HG03039 (cell line): ENCODE measurements at regions not wholly inside any gene's neighbourhood (a gene's known extent, or its start where the extent isn't known, plus 50 kb on each side); places are given as distances from the start of the nearest gene placed in this dataset.
"Not testable (repeated sequence)": the region's sequence is repeated elsewhere in the genome, so short reads cannot be mapped to it uniquely, and the experiment has no call there.

Experiments
- ATAC-seq: cut with Tn5 transposase; IDR thresholded peaks from one replicate; pipeline ENCODE4 v1.9.1; 2021; ENCODE audit warnings: mild to moderate bottlenecking, moderate library complexity; ENCODE audit not compliant: unreplicated experiment

GRCh38 chr21:22138297-22139016, 1140.2 kb downstream of the NCAM2 start:
- no peak for ATAC-seq

DNA sequence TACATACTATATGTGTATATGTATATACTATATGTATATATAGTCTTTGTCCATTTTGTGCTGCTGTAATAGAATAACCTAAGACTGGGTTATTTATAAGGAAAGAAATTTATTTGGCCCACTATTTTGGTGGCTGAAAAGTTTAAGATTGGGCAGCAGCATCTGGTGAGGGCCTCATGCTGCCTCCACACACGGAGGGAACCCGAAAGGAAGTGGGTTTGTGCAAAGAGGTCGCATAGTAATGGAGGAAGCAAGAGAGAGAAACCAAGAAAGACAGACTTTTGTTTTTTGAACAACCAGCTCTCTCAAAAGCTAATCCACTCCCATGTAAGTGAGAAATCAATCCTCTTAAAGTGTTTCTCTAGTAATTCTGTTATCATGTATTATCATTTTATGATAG, 1147.3 kb downstream of the NCAM2 start:
- ATAC-seq = no peak

GRCh38 chr21:22154579-22155274, 1156.5 kb downstream of the NCAM2 start:
- ATAC-seq = no peak

DNA sequence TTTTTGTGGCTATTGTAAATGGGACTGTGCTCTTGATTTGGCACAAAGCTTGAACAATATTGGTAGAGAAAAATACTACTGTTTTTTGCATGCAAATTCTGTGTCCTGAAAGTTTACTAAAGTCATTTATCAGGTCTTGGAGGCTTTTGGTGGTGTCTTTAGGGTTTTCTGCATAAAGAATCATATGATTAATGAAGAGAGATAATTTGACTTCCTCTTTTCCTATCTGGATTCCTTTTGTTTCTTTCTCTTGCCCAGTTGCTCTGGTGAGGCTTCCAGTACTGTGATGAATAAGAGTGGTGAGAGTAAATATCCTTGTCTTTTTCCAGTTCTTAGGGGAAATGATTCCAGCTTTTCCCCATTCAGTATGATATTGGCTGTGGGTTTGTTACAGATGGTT, 1166.7 kb downstream of the NCAM2 start:
- ATAC-seq = no peak

- ATAC-seq = no peak
Measured at GRCh38 chr21:22174746-22175145, 1176.5 kb downstream of the NCAM2 start.

- no peak for ATAC-seq
Measured at GRCh38 chr21:22189278-22189677, 1191.1 kb downstream of the NCAM2 start.

- ATAC-seq = no peak
Measured at GRCh38 chr21:22191581-22191980, 1193.4 kb downstream of the NCAM2 start.

- no peak for ATAC-seq
Measured at GRCh38 chr21:22192766-22193165, 1194.6 kb downstream of the NCAM2 start.

- ATAC-seq = not testable (repeated sequence)
Measured at GRCh38 chr21:22194986-22195385, 1196.8 kb downstream of the NCAM2 start.

DNA sequence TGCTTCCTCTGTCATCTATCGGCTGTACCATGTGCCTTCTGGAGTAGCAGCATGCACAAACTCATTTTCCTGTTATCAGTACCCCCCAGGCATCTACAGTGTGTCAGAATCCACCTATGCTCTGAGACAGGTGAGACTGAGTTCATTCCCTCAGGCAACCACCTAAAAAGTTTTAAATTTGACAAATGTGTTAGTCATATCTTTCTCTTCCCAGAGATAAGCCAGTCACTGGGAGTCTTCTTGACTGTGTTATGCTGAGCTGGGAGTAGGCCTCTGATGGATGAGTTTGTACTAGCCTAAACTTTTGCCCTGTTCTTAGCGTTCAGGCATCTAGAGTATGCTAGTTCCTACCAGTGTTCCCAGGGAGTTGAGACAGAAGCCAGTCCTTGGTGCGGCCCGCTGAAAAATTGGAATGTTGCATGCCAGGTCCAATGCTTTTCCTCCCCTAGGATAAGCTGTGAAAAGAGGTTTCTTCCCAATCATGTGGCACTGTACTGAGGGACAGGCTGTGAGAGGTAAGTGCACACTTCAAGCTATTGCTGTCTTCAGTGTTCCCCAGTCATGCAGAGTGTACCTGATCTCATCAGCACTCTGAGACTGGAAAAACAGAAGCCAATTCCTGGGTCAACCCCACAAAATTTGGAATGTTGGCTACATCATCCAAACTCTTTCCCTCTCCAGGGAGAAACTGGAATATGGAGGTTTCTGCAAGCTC, 1202.3 kb downstream of the NCAM2 start:
- no peak for ATAC-seq

DNA sequence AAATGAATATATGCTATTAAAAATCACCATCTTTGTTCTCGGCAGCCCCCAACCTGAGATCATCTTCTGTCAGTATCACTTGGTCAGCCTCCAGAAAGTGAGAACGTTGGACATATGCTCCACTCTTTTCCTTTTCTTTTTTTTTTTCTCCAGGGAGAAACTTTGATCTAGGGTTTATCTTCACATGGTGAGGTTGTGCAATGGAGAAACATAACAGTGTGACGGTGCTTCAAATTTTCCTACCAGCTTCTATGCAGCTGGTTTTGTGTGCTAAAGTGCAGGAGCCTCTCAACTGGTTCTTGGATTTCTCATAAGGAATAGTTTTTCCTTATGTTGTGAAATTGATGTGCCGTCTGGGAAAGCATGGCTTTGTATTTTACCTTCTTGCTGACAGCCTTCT, 1202.9 kb downstream of the NCAM2 start:
- no peak for ATAC-seq

DNA sequence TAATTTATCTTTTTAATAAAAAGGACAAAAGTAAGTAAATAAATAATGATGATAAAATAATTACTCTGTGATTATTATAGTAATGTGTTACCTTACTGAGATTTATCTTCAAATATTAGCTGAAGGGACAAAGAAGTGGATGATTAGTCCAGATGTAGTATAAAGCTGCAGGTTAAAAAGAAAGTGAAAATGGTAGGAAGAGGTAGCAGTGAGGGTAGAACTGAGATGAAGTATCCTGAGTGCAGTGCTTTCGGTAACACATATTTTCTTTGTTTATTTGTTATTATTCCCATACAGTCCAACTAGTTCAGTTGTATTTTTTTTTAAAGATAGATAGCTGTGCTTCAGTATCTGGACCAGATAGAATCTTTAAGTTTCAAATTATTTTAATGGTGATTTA, 1203.5 kb downstream of the NCAM2 start:
- no peak for ATAC-seq

DNA sequence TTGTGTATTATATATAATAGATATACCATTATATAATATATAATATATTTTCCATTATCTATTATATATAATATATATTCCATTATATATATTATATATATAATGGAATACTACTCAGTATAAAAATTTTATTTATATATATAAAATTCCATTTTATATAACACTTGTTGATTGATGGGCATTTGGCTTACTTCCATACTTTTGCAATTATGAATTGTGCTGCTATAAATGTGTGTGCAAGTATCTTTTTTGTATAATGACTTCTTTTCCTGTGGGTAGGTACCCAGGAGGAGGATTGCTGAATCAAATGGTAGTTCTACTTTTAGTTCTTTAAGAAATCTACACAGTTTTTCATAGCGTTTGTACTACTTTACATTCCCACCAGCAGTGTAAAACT, 1211.1 kb downstream of the NCAM2 start:
- ATAC-seq = no peak

- no peak for ATAC-seq
Measured at GRCh38 chr21:22211943-22212342, 1213.7 kb downstream of the NCAM2 start.

DNA sequence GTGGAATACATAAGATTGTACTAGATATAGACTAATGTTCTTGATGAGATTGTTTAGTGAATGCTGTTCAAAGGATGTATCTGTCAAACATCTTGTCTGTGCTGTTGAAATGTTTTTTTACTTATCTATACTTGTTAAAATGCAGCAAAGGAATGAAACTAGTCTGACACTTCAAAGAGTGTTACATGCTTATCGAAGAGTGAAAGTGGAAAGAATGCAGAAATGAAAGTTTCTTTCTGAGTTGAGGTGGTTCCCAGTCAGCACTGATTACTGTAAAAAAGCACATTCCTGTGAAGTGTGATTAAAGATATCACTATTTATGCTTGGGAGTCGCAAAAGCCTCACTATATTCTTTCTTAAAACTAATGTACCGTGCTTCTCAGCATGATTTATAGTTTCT, 1225.2 kb downstream of the NCAM2 start:
- peak; percentile 95 for ATAC-seq

GRCh38 chr21:22224261-22224660, 1226.1 kb downstream of the NCAM2 start:
- ATAC-seq = no peak

GRCh38 chr21:22225299-22225698, 1227.1 kb downstream of the NCAM2 start:
- ATAC-seq = no peak

GRCh38 chr21:22231013-22231412, 1232.8 kb downstream of the NCAM2 start:
- ATAC-seq = no peak

DNA sequence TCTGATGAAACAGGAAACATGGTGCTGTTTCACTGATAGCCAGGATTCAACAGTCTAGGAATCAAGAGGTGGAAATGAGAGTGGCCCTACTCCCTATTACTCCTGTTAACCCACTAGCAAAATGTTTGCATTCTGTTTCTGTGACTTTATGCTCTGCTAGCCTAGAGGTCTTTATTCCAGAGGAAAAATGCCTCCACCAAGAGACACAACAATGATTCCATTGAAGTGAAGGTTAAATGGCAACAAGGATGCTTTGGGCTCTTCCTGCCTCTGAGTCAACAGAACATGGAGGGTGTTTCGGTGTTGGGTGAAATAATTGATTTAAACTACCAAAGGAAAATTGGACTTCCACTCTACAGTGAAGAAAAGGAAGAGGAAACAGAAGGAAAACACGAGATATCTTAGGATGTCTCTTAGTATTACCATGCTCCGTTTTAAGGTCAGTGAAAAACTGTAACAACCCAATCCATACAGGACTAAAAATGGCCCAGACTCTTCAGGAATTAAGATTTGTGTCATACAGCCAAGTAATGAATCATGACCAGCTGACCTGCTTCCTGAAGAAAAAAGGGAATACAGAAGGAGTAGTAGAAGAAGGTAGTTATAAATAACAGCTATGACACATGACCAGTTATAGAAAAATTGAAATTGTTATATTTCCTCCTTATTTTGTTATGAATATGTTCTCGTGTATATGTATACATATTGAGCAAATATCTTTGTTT, 1237.8 kb downstream of the NCAM2 start:
- ATAC-seq = no peak

GRCh38 chr21:22244516-22244915, 1246.3 kb downstream of the NCAM2 start:
- ATAC-seq = no peak

- no peak for ATAC-seq
Measured at GRCh38 chr21:22250355-22250754, 1252.1 kb downstream of the NCAM2 start.
